Glomerular endothelial cell (primary cell): ENCODE measurements at regions not wholly inside any gene's neighbourhood (a gene's known extent, or its start where the extent isn't known, plus 50 kb on each side); places are given as distances from the start of the nearest gene placed in this dataset.

Experiments used
- DNase-seq: peaks from one replicate; pipeline ENCODE4 v3.0.0-alpha.2; 2011; ENCODE audit warnings: low read depth, low spot score; ENCODE audit errors: extremely low read depth

- DNase-seq = no peak
Observed at GRCh38 chr22:48556222-48556621, 1271.5 kb downstream of the BRD1 start.

- DNase-seq = no peak
Observed at GRCh38 chr22:48555606-48556005, 1272.1 kb downstream of the BRD1 start.

- no peak for DNase-seq
Observed at GRCh38 chr22:48554893-48555572, 1272.6 kb downstream of the BRD1 start.

GRCh38 chr22:48553694-48554308, 1273.9 kb downstream of the BRD1 start:
- no peak for DNase-seq

- DNase-seq = no peak
Observed at GRCh38 chr22:48553119-48553518, 1274.6 kb downstream of the BRD1 start.

- no peak for DNase-seq
Observed at GRCh38 chr22:48551716-48552268, 1275.9 kb downstream of the BRD1 start.

- DNase-seq = no peak
Observed at GRCh38 chr22:48551061-48551460, 1276.6 kb downstream of the BRD1 start.

- DNase-seq = no peak
Observed at GRCh38 chr22:48548391-48548790, 1279.3 kb downstream of the BRD1 start.

GRCh38 chr22:48547971-48548370, 1279.7 kb downstream of the BRD1 start:
- no peak for DNase-seq

- no peak for DNase-seq
Observed at GRCh38 chr22:48546653-48547424, 1280.8 kb downstream of the BRD1 start.

GRCh38 chr22:48545987-48546386, 1281.7 kb downstream of the BRD1 start:
- DNase-seq = no peak

GRCh38 chr22:48541401-48542098, 1286.1 kb downstream of the BRD1 start:
- no peak for DNase-seq

GRCh38 chr22:48539261-48539660, 1288.4 kb downstream of the BRD1 start:
- no peak for DNase-seq

- no peak for DNase-seq
Observed at GRCh38 chr22:48538291-48538820, 1289.3 kb downstream of the BRD1 start.

GRCh38 chr22:48537343-48537680, 1290.4 kb downstream of the BRD1 start:
- DNase-seq = no peak

GRCh38 chr22:48536541-48537342, 1290.9 kb downstream of the BRD1 start:
- DNase-seq = no peak

- no peak for DNase-seq
Observed at GRCh38 chr22:48535868-48536540, 1291.7 kb downstream of the BRD1 start.

- DNase-seq = no peak
Observed at GRCh38 chr22:48534395-48534958, 1293.2 kb downstream of the BRD1 start.

GRCh38 chr22:48532986-48533385, 1294.7 kb downstream of the BRD1 start:
- DNase-seq = no peak
